MG63 (cell line): ENCODE measurements at regions not wholly inside any gene's neighbourhood (a gene's known extent, or its start where the extent isn't known, plus 50 kb on each side); places are given as distances from the start of the nearest gene placed in this dataset.
"Not testable (repeated sequence)": the region's sequence is repeated elsewhere in the genome, so short reads cannot be mapped to it uniquely, and the experiment has no call there.

ENCODE experiments used
- DNase-seq: peaks from one replicate; pipeline ENCODE4 v3.0.0-alpha.2; 2020
- H3K27me3 ChIP-seq: fragments of 250-450 bp; sonication (Bioruptor Pico); 2 replicates; pipeline ENCODE4 v1.5.1; 2020; ENCODE audit warnings: mild to moderate bottlenecking, moderate library complexity
- H3K36me3 ChIP-seq: fragments of 250-450 bp; sonication (Bioruptor Pico); 2 replicates; pipeline ENCODE4 v1.5.1; 2020; ENCODE audit warnings: mild to moderate bottlenecking, moderate library complexity
- H3K4me3 ChIP-seq: fragments of 250-450 bp; sonication (Bioruptor Pico); 2 replicates; pipeline ENCODE4 v1.5.1; 2020; ENCODE audit warnings: mild to moderate bottlenecking, moderate library complexity
- H3K9me3 ChIP-seq: fragments of 250-450 bp; sonication (Bioruptor Pico); 2 replicates; pipeline ENCODE4 v1.5.1; 2020; ENCODE audit warnings: mild to moderate bottlenecking, moderate library complexity

DNA sequence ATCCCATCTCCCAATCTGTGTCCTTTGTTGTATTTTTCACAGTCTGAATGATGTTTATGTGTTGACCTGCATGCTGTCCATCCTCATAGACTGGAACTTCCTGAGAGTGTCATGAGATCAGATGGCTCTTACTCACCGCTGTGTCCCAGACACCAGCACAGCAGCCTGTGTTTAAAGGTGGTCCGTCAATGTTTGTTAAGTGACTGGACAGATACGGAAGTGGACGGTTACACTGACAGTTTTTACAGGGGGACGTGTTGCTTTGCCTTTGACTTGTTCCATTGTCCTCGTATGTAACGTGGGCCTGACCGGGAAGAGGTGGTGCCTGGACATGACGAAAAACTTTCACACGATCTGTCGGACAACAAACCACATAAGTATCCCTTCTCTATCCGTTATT is 56.7 kb upstream of the SULF2 start:
- H3K36me3 ChIP-seq, H3K27me3 ChIP-seq, H3K9me3 ChIP-seq, DNase-seq, H3K4me3 ChIP-seq: not testable (repeated sequence)

GRCh38 chr20:47836256-47836817 is 51.1 kb upstream of the SULF2 start:
- not testable (repeated sequence) for H3K9me3 ChIP-seq, DNase-seq, H3K4me3 ChIP-seq, H3K36me3 ChIP-seq, H3K27me3 ChIP-seq
